OCI-LY1 (cell line): ENCODE measurements at regions not wholly inside any gene's neighbourhood (a gene's known extent, or its start where the extent isn't known, plus 50 kb on each side); places are given as distances from the start of the nearest gene placed in this dataset.

Experiments used
- H2AFZ ChIP-seq: fragments of 200-600 bp; sonication (generic), shearing (Covaris generic); 2 replicates; pipeline ENCODE4 v1.6.0; 2014; ENCODE audit warnings: antibody characterized with exemption, mild to moderate bottlenecking, low read length
- H3F3A ChIP-seq: fragments of 200-600 bp; sonication (generic), shearing (Covaris generic); 2 replicates; pipeline ENCODE4 v1.6.0; 2014; ENCODE audit warnings: mild to moderate bottlenecking, antibody characterized with exemption, low read length, moderate library complexity; ENCODE audit not compliant: insufficient read depth
- H3K27ac ChIP-seq: fragments of 200-600 bp; sonication (generic); 2 replicates; pipeline ENCODE4 v1.5.1; 2014; ENCODE audit warnings: low read length, mixed run types, mild to moderate bottlenecking, low read depth; ENCODE audit not compliant: poor library complexity, severe bottlenecking
- H3K27me3 ChIP-seq: fragments of 200-600 bp; sonication (generic); 2 replicates; pipeline ENCODE4 v1.6.0; 2014; ENCODE audit warnings: antibody characterized with exemption, mild to moderate bottlenecking, low read length, moderate library complexity; ENCODE audit not compliant: insufficient read depth
- H3K36me3 ChIP-seq: fragments of 200-600 bp; sonication (generic); 2 replicates; pipeline ENCODE4 v1.6.1; 2014; ENCODE audit warnings: mild to moderate bottlenecking, antibody characterized with exemption, low read length, moderate library complexity, mixed read lengths; ENCODE audit not compliant: insufficient read depth
- H3K4me1 ChIP-seq: fragments of 200-600 bp; sonication (generic); 2 replicates; pipeline ENCODE4 v1.5.1; 2014; ENCODE audit warnings: mild to moderate bottlenecking, low read length, moderate library complexity; ENCODE audit not compliant: insufficient read depth, severe bottlenecking
- H3K4me2 ChIP-seq: fragments of 200-600 bp; sonication (generic), shearing (Covaris generic); 2 replicates; pipeline ENCODE4 v1.6.1; 2014; ENCODE audit warnings: low read length
- H3K4me3 ChIP-seq: fragments of 200-600 bp; sonication (generic); 2 replicates; pipeline ENCODE4 v1.5.1; 2014; ENCODE audit warnings: low read length, low read depth, mild to moderate bottlenecking, mixed read lengths; ENCODE audit not compliant: poor library complexity, severe bottlenecking
- H3K79me2 ChIP-seq: fragments of 200-600 bp; shearing (Covaris generic); 2 replicates; pipeline ENCODE4 v1.6.1; 2016; ENCODE audit warnings: mixed run types, low read length, mixed read lengths; ENCODE audit not compliant: insufficient read depth
- H3K9ac ChIP-seq: fragments of 200-600 bp; sonication (generic), shearing (Covaris generic); 2 replicates; pipeline ENCODE4 v1.6.1; 2014; ENCODE audit warnings: mild to moderate bottlenecking, low read length, mixed read lengths
- H3K9me2 ChIP-seq: fragments of 200-600 bp; sonication (generic), shearing (Covaris generic); 2 replicates; pipeline ENCODE4 v1.6.1; 2014; ENCODE audit warnings: low read depth, mild to moderate bottlenecking, low read length, mixed read lengths
- H3K9me3 ChIP-seq: fragments of 200-600 bp; shearing (Covaris generic); 2 replicates; pipeline ENCODE4 v1.6.1; 2014; ENCODE audit warnings: low read length, mixed read lengths
- H4K20me1 ChIP-seq: fragments of 200-600 bp; sonication (generic), shearing (Covaris generic); 2 replicates; pipeline ENCODE4 v1.6.0; 2016; ENCODE audit warnings: mild to moderate bottlenecking, low read length; ENCODE audit not compliant: insufficient read depth
- EZH2 ChIP-seq: fragments of 200-600 bp; sonication (generic), shearing (Covaris generic); IDR thresholded peaks from 2 replicates; pipeline ENCODE4 v1.8.0; 2017; ENCODE audit warnings: borderline replicate concordance, mixed run types, mild to moderate bottlenecking, antibody characterized with exemption, low read length, moderate library complexity, mixed read lengths
- TF ChIP-seq, protein P1 (sequence below): fragments of 200-600 bp; sonication (generic), shearing (Covaris generic); IDR thresholded peaks from 2 replicates; pipeline ENCODE4 v1.5.1; 2017; ENCODE audit warnings: mild to moderate bottlenecking, antibody characterized with exemption, low read length, moderate library complexity, mixed read lengths

- Histone ChIP-seq H3K9me3 (no peaks in the 10 kb centered on the region), H3K4me3 (no peak overlapping the region), H3K9me2 (no peaks in the 10 kb centered on the region), H3K4me2 (no peak overlapping the region), H3F3A (no peaks in the 10 kb centered on the region), H2AFZ (no peak overlapping the region), H3K27ac (no peak overlapping the region), H4K20me1 (no peaks in the 10 kb centered on the region), H3K79me2 (no peaks in the 10 kb centered on the region), H3K36me3 (no peaks in the 10 kb centered on the region), H3K9ac (no peak overlapping the region), H3K4me1 (peaks cover 16% of the 10 kb centered on the region), H3K27me3 (no peaks in the 10 kb centered on the region)
- TF ChIP-seq, protein P1, sequence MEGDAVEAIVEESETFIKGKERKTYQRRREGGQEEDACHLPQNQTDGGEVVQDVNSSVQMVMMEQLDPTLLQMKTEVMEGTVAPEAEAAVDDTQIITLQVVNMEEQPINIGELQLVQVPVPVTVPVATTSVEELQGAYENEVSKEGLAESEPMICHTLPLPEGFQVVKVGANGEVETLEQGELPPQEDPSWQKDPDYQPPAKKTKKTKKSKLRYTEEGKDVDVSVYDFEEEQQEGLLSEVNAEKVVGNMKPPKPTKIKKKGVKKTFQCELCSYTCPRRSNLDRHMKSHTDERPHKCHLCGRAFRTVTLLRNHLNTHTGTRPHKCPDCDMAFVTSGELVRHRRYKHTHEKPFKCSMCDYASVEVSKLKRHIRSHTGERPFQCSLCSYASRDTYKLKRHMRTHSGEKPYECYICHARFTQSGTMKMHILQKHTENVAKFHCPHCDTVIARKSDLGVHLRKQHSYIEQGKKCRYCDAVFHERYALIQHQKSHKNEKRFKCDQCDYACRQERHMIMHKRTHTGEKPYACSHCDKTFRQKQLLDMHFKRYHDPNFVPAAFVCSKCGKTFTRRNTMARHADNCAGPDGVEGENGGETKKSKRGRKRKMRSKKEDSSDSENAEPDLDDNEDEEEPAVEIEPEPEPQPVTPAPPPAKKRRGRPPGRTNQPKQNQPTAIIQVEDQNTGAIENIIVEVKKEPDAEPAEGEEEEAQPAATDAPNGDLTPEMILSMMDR = no peak
- no peak for TF ChIP-seq EZH2
These were observed 157.8 kb downstream of the CCDC34 start for GRCh38 chr11:27205250-27205649.

DNA sequence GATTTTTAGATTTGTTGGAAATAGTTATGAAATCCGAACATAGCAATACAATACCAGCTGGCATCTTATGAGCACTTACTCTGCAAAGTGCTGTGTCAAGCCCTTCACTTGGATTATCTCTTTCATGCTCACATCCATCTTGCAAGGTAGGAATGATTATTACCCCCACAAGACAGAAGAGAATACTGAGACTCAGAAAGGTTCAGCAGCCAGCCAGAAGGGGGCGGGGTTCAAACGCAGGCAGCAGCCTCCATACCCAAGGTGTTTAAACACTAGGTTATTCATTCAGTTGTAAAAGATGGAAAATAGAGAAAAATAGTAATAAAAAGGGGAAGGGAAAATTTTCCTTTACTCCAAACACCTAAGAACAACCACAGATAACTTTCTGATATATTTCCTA lies 158.5 kb downstream of the CCDC34 start:
- H3K4me1 ChIP-seq = peaks cover 16% of the 10 kb centered on the region

GRCh38 chr11:27203077-27203647 lies 159.9 kb downstream of the CCDC34 start:
- H4K20me1 ChIP-seq = no peaks in the 10 kb centered on the region
- peaks cover 16% of the 10 kb centered on the region for H3K4me1 ChIP-seq
- H3K4me3 ChIP-seq = no peak overlapping the region
- no peak overlapping the region for H3K9ac ChIP-seq
- H2AFZ ChIP-seq = no peak overlapping the region
- H3K36me3 ChIP-seq = no peaks in the 10 kb centered on the region
- no peaks in the 10 kb centered on the region for H3K79me2 ChIP-seq
- H3K4me2 ChIP-seq = no peak overlapping the region
- no peaks in the 10 kb centered on the region for H3F3A ChIP-seq
- TF ChIP-seq EZH2 = no peak
- TF ChIP-seq, protein P1 = no peak
- no peak overlapping the region for H3K27ac ChIP-seq
- H3K9me2 ChIP-seq = no peaks in the 10 kb centered on the region
- H3K27me3 ChIP-seq = no peaks in the 10 kb centered on the region
- H3K9me3 ChIP-seq = no peaks in the 10 kb centered on the region

More for the DNA sequence above, 158.5 kb downstream of the CCDC34 start:
- no peaks in the 10 kb centered on the region for H3K9me3 ChIP-seq
- no peaks in the 10 kb centered on the region for H3K36me3 ChIP-seq
- TF ChIP-seq, protein P1 = peak; percentile 81
- TF ChIP-seq EZH2 = no peak
- H3K9ac ChIP-seq = no peak overlapping the region
- H3K79me2 ChIP-seq = no peaks in the 10 kb centered on the region
- no peaks in the 10 kb centered on the region for H3K9me2 ChIP-seq
- H4K20me1 ChIP-seq = no peaks in the 10 kb centered on the region
- H3K27ac ChIP-seq = no peak overlapping the region
- no peak overlapping the region for H3K4me3 ChIP-seq
- H3F3A ChIP-seq = no peaks in the 10 kb centered on the region
- no peak overlapping the region for H3K4me2 ChIP-seq
- no peaks in the 10 kb centered on the region for H3K27me3 ChIP-seq
- no peak overlapping the region for H2AFZ ChIP-seq
